ENCODE measurements at regions not wholly inside any gene's neighbourhood (a gene's known extent, or its start where the extent isn't known, plus 50 kb on each side); places are given as distances from the start of the nearest gene placed in this dataset.

- TF ChIP-seq TAF1 (IDR thresholded peaks at IDR 0.05; ENCODE audit: borderline replicate concordance, insufficient read depth, low read length) = no peak
- TF ChIP-seq REST (IDR thresholded peaks at IDR 0.05; ENCODE audit: insufficient read depth in 1 of 2, low read depth in 2 of 2, low read length in 2 of 2) = no peak
- TF ChIP-seq POLR2AphosphoS5 (IDR thresholded peaks at IDR 0.05; ENCODE audit: low read depth, low read length) = no peak
- TF ChIP-seq SIN3A (IDR thresholded peaks at IDR 0.05; ENCODE audit: borderline replicate concordance, insufficient read depth, low read length) = no peak
- no peak for TF ChIP-seq FOXP2 (optimal IDR thresholded peaks at IDR 0.05; ENCODE audit: borderline replicate concordance, extremely low read depth, extremely low read length, insufficient read depth)
Observed at GRCh38 chr12:70117670-70118069, 125.6 kb upstream of the CNOT2 start.
